GM12872 (cell line): ENCODE measurements at regions not wholly inside any gene's neighbourhood (a gene's known extent, or its start where the extent isn't known, plus 50 kb on each side); places are given as distances from the start of the nearest gene placed in this dataset.

Source experiments
- CTCF ChIP-seq: IDR thresholded peaks from 3 replicates; pipeline ENCODE4 v1.5.1; 2011; ENCODE audit warnings: low read depth, mild to moderate bottlenecking, low read length, moderate library complexity; ENCODE audit not compliant: insufficient read depth

- TF ChIP-seq CTCF = no peak
Observed at GRCh38 chr4:163991298-163991865, 496.9 kb downstream of the TMA16 start.

- no peak for TF ChIP-seq CTCF
Observed at GRCh38 chr4:164009435-164009834, 514.9 kb downstream of the TMA16 start.

- TF ChIP-seq CTCF = no peak
Observed at GRCh38 chr4:164011791-164012190, 517.3 kb downstream of the TMA16 start.

- TF ChIP-seq CTCF = peak; percentile 64
Observed at GRCh38 chr4:164012396-164013027, 518.0 kb downstream of the TMA16 start.

GRCh38 chr4:164021947-164022346, 527.5 kb downstream of the TMA16 start:
- no peak for TF ChIP-seq CTCF

GRCh38 chr4:164023214-164023613, 528.7 kb downstream of the TMA16 start:
- peak; percentile 45; the same call in 2 of the 3 replicates for TF ChIP-seq CTCF

GRCh38 chr4:164027805-164028204, 533.3 kb downstream of the TMA16 start:
- no peak for TF ChIP-seq CTCF

GRCh38 chr4:164039482-164039881, 545.0 kb downstream of the TMA16 start:
- no peak for TF ChIP-seq CTCF
